ENCODE measurements at regions not wholly inside any gene's neighbourhood (a gene's known extent, or its start where the extent isn't known, plus 50 kb on each side); places are given as distances from the start of the nearest gene placed in this dataset.
"Not testable (repeated sequence)": the region's sequence is repeated elsewhere in the genome, so short reads cannot be mapped to it uniquely, and the experiment has no call there.

DNA sequence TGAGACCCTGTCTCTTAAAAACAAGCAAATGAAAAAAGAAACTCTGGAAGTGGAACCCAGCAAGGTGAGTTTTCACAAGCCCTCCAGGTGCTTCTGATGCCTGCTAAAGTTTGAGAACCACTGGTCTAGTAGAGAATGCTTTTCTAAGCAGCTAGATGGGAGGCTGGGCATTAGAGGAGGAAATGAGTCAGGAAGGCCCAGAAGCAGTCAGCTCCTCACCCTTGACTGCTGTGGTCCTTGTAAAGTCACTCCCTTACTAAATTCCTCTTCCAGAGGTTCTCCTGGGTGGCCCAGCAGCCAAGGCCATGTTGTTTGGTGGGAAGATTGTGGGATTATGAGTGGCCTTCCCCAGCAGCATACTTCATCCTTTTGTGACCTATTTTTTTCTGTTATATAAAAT, 52.0 kb upstream of the FYN start:
- no peak overlapping the region for H3K27ac Mint-ChIP-seq
- no peak for DNase-seq
- intact Hi-C loops (cut with micrococcal nuclease) = no loop called here
- no peak overlapping the region for H3K4me3 Mint-ChIP-seq
- peaks cover 16% of the 10 kb centered on the region for H3K9me3 Mint-ChIP-seq
- H3K4me1 Mint-ChIP-seq = peaks cover 11% of the 10 kb centered on the region
- no peaks in the 10 kb centered on the region for H3K27me3 Mint-ChIP-seq
- no peaks in the 10 kb centered on the region for H3K36me3 Mint-ChIP-seq (ENCODE audit: low read depth)

DNA sequence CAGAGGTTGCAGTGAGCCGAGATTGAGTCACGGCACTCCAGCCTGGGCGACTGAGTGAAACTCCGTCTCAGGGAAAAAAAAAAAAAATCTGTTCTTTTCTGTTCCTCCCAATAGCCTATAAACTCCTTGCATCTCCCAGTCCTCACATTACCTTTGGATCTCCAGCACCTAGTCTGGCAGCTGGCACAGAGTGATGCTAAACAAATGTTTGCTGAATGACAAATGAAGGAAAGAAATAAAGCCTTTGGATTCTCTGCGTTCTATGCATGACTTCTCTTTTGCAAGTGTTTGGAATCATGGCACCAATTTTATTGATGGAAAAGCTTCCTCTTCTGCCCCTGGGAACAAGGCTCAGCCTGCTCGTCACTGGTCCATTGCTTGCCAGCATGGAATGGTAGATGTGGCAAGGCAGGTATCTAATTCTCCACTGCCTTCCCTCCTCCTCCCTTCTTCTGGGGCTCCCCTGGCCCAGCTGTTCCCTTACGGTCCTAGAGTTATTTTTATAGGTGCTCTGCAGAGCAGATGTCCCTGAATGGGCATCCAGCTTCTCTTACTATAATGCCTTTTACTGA, 53.6 kb upstream of the FYN start:
- Mint-ChIP-seq H3K4me1 (peaks cover 11% of the 10 kb centered on the region), H3K36me3 (ENCODE audit: low read depth) (peaks cover 2% of the 10 kb centered on the region), H3K27me3 (peaks cover 1% of the 10 kb centered on the region), H3K27ac (no peak overlapping the region), H3K9me3 (peaks cover 30% of the 10 kb centered on the region), H3K4me3 (no peak overlapping the region)
- DNase-seq = no peak
- intact Hi-C loops (cut with micrococcal nuclease) = no loop called here

DNA sequence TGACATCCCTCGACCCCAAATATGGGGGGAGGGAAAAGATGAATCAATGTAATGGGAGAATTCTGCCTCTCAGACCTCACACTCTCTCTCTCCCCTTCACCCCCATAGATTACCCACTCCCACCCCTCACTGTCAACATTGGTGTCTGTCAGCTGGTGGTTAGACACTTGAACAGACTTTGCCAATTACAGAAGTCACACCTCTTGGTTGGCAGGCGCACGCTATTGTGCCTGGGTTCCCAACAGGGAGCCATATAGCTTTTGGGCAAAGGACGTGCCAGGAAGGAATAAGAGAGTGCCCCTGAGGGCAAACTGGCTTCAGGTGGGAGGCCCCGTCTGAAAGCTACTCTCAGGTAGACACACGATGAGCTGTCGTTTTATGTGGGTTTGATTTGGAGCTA, 54.1 kb upstream of the FYN start:
- no peak overlapping the region for H3K4me3 Mint-ChIP-seq
- DNase-seq = no peak
- peaks cover 11% of the 10 kb centered on the region for H3K4me1 Mint-ChIP-seq
- intact Hi-C loops (cut with micrococcal nuclease) = no loop called here
- H3K9me3 Mint-ChIP-seq = peaks cover 35% of the 10 kb centered on the region
- peaks cover 5% of the 10 kb centered on the region for H3K36me3 Mint-ChIP-seq (ENCODE audit: low read depth)
- no peak overlapping the region for H3K27ac Mint-ChIP-seq
- H3K27me3 Mint-ChIP-seq = peaks cover 5% of the 10 kb centered on the region

DNA sequence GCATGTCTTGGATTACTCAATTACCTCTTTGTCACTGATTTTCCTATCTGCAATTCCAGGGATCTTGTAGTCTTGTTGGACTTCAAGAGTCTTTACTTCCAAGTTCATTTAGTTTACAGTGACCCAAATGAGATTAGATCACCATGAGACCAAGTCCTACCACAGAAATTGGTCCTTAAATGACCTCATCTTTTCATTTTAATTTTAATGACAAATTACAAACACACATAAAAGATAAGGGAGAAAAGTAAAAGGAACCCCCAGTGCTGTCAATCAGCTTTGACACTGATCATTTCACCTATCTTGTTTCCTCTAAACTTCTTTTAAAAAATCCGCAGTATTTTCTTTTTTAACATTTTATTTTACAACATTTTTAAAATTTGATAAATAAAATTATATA, 54.9 kb upstream of the FYN start:
- intact Hi-C loops (cut with micrococcal nuclease) = no loop called here
- H3K27me3 Mint-ChIP-seq = peaks cover 6% of the 10 kb centered on the region
- peaks cover 8% of the 10 kb centered on the region for H3K36me3 Mint-ChIP-seq (ENCODE audit: low read depth)

DNA sequence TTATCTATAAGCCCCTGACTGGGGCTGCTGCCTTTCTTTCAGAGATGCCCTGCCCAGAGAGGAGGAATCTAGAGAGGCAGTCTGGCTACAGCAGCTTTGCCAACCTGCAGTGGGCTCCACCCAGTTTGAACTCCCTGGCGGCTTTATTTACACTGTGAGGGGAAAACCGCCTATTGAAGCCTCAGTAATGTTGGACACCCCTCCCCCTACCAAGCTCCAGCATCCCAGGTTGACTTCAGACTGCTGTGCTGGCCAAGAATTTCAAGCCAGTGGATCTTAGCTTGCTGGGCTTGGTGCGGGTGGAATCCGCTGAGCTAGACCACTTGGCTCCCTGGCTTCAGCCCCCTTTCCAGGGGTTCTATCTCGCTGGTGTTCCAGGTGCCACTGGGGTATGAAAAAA, 61.4 kb upstream of the FYN start:
- H3K9me3 Mint-ChIP-seq = peaks cover 36% of the 10 kb centered on the region
- H3K4me3 Mint-ChIP-seq; DNase-seq; H3K27me3 Mint-ChIP-seq; H3K27ac Mint-ChIP-seq; H3K36me3 Mint-ChIP-seq (ENCODE audit: low read depth); H3K4me1 Mint-ChIP-seq: not testable (repeated sequence)
- intact Hi-C loops (cut with micrococcal nuclease) = loop anchor here (5.0 kb wide), 1 partner anchor 47 kb away; no protein-coding TSS in a partner anchor

More for the DNA sequence above, 54.9 kb upstream of the FYN start:
- no peak overlapping the region for H3K27ac Mint-ChIP-seq
- peaks cover 41% of the 10 kb centered on the region for H3K9me3 Mint-ChIP-seq
- no peak overlapping the region for H3K4me3 Mint-ChIP-seq
- DNase-seq = no peak
- peaks cover 9% of the 10 kb centered on the region for H3K4me1 Mint-ChIP-seq

DNA sequence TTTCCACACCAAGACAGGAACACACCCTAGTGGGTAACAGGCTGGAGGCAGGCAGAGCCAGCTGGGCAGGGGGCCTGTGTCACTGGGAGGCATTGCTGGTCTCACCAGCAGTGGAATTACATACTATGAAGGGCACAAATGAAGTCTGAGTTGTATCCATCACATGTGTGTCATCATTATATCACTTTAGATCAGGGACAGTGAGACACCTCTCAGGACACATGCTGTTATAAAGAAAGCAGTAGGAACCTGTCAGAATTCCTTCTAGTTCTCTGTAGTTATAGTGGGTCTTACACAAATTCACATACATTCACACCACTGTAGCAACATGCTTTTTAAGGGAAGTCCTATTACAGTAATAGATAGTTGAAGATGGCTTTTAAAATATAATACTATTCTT, 63.5 kb upstream of the FYN start:
- no peak for DNase-seq
- Mint-ChIP-seq H3K27me3 (peaks cover 8% of the 10 kb centered on the region), H3K4me1 (no peaks in the 10 kb centered on the region), H3K9me3 (peaks cover 26% of the 10 kb centered on the region), H3K4me3 (no peak overlapping the region), H3K27ac (no peak overlapping the region), H3K36me3 (ENCODE audit: low read depth) (peaks cover 8% of the 10 kb centered on the region)
- intact Hi-C loops (cut with micrococcal nuclease) = no loop called here

DNA sequence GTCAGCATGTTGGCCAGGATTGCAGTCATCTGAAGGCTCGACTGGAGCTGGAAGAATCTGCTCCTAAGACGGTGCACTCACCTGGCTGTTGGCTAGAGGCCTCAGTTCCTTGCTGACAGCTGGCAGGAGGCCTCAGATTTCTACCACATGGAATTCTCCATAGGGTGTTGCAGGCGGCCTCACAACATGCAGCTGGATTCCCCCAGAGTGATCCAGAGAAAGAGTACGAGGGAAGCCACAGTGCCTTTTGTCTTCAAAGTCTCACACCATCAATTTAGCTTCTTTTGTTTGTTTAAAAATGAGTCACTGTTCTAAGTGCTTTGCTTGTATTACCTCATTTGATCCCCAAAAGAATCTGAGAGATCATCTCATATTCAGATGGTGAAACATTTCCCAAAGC, 65.5 kb upstream of the FYN start:
- Mint-ChIP-seq H3K27ac (no peak overlapping the region), H3K4me1 (no peaks in the 10 kb centered on the region), H3K27me3 (no peaks in the 10 kb centered on the region), H3K4me3 (no peak overlapping the region), H3K9me3 (peaks cover 19% of the 10 kb centered on the region), H3K36me3 (ENCODE audit: low read depth) (peaks cover 2% of the 10 kb centered on the region)
- intact Hi-C loops (cut with micrococcal nuclease) = no loop called here
- DNase-seq = no peak

DNA sequence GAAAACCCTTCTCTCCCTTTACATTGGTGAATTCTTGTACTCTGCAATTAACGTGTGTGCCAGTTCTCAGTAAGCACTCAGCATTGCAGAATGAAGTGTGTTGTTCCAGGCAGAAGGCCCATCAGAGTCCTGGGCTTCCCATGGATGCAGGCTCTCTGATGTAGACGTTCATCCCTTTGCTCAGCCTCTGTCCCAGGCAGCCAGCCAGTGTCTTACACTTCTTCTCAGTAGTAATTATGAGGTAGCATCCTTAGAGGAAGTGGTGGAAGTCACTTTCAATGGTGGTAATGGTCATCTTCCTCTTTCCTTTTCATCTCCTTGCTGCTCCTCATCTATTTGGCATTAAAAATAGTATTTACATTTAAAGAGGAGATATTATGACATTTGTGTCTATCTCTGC, 66.7 kb upstream of the FYN start:
- intact Hi-C loops (cut with micrococcal nuclease) = no loop called here
- Mint-ChIP-seq H3K27me3 (no peaks in the 10 kb centered on the region), H3K36me3 (ENCODE audit: low read depth) (peaks cover 2% of the 10 kb centered on the region)

DNA sequence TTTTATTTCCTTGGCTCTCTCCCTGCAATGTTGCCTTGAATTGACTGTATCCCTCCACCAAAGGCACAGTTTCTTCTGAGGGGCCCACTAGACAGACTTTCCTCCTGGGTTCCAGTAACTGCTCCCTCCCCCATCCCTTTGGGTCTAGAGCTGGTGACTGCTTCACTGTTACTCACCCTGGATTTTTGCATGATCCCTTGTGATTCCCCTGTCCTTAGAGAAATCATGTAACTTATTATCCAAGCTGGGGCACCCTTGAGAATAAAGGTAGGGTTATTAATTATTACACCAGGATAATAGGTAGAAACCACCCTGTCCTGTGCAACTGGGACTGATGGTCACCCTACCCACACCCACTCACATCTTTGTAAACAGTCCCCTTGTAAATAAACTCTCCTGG, 67.5 kb upstream of the FYN start:
- H3K4me3 Mint-ChIP-seq = no peak overlapping the region
- H3K27ac Mint-ChIP-seq = no peak overlapping the region
- H3K27me3 Mint-ChIP-seq = no peaks in the 10 kb centered on the region
- intact Hi-C loops (cut with micrococcal nuclease) = no loop called here
- H3K9me3 Mint-ChIP-seq = peaks cover 21% of the 10 kb centered on the region
- no peaks in the 10 kb centered on the region for H3K4me1 Mint-ChIP-seq
- H3K36me3 Mint-ChIP-seq (ENCODE audit: low read depth) = peaks cover 2% of the 10 kb centered on the region
- DNase-seq = no peak

More for the DNA sequence above, 66.7 kb upstream of the FYN start:
- Mint-ChIP-seq H3K4me3 (no peak overlapping the region), H3K9me3 (peaks cover 24% of the 10 kb centered on the region), H3K4me1 (no peaks in the 10 kb centered on the region), H3K27ac (no peak overlapping the region)
- no peak for DNase-seq

DNA sequence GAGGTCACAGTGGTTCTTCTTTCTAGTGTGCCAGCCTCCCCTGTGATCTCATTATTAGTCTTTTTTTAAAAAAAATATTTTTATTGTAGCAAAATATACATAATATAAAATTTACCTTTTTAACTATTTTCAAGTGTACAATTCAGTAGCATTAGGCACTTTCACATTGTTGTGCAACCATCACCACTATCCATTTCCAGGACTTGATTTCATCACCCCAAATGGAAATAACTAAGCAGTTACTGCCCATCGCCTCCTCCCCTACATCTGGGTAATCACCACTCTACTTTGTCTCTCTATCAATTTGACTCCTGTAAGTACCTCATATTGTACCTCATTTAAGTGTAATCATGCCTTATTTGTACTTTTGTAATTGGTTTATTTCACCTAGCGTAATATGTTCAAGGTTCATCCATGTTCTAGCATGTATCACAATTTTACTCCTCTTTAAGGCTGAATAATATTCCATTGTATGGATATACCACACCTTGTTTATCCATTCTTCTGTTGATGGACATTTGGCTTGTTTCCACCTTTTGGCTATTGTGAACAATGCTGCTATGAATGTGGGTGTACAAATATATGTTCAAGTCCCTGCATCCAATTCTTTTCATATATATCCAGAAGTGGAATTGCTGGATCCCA, 68.6 kb upstream of the FYN start:
- DNase-seq = no peak
- no peaks in the 10 kb centered on the region for H3K4me1 Mint-ChIP-seq
- intact Hi-C loops (cut with micrococcal nuclease) = no loop called here
- H3K27ac Mint-ChIP-seq = no peak overlapping the region
- H3K36me3 Mint-ChIP-seq (ENCODE audit: low read depth) = peaks cover 2% of the 10 kb centered on the region
- no peaks in the 10 kb centered on the region for H3K27me3 Mint-ChIP-seq
- H3K9me3 Mint-ChIP-seq = peaks cover 19% of the 10 kb centered on the region
- H3K4me3 Mint-ChIP-seq = no peak overlapping the region

DNA sequence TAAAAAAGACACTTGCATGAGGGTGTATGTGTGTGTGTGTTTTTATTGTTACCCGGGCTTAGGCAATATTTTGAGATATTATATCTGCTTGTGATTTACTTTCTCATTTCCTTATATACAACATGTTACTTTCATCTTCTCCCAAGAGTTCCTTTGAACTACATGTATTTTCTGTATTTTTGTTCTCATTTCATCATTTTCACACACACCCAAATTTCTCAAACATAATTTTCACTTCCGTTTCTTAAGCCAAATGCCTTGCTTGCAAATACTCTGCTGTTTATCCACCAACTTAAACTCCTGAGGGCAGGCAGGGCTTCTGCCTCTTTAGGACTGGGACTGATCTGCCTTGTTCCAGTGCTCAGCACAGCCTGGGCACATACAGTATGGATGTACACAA, 69.3 kb upstream of the FYN start:
- Mint-ChIP-seq H3K27me3 (peaks cover 2% of the 10 kb centered on the region), H3K4me3 (no peak overlapping the region), H3K36me3 (ENCODE audit: low read depth) (peaks cover 2% of the 10 kb centered on the region), H3K27ac (no peak overlapping the region), H3K9me3 (peaks cover 19% of the 10 kb centered on the region), H3K4me1 (no peaks in the 10 kb centered on the region)
- no peak for DNase-seq
- intact Hi-C loops (cut with micrococcal nuclease) = no loop called here

DNA sequence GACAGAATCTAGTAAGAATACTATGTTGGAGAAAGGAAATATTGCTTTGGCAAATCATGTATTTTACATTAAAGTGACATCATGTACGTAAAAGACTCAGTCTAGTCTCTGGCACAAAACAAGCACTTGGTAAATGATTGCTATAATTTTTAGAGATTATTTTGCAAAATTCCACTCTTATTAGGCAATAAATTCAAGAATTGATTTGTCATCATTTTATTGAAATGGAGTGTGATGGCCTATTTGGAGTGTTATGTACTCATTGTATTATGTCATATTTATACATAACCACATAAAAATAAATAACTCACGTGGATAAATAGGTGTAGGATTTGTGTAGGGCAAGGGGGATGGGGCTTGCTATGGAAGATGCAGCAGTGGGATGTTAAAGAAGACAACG, 70.0 kb upstream of the FYN start:
- intact Hi-C loops (cut with micrococcal nuclease) = no loop called here
- Mint-ChIP-seq H3K4me3 (no peak overlapping the region), H3K27ac (no peak overlapping the region), H3K27me3 (peaks cover 2% of the 10 kb centered on the region), H3K9me3 (peaks cover 19% of the 10 kb centered on the region), H3K36me3 (ENCODE audit: low read depth) (peaks cover 2% of the 10 kb centered on the region), H3K4me1 (no peaks in the 10 kb centered on the region)
- no peak for DNase-seq

DNA sequence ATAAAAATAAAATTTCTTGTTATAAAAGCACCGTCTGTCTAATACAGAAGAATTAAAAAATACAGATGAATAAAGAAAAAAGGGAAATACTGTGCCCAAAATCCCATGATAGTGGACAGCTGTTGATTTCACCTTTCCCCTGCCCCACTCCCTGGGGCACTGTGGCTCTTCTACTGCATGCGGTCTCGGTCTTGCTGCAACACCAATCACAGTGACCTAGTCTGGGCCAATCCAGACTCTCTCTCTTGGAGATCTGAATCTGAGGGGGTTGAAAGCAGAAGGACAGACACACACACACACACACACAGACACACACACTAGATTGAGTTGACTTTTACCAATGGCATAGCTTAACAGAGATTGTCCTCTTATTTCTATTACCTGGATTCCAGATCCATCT, 70.5 kb upstream of the FYN start:
- Mint-ChIP-seq H3K27ac (no peak overlapping the region), H3K4me1 (no peaks in the 10 kb centered on the region), H3K27me3 (peaks cover 5% of the 10 kb centered on the region), H3K9me3 (peaks cover 19% of the 10 kb centered on the region), H3K4me3 (no peak overlapping the region), H3K36me3 (ENCODE audit: low read depth) (peaks cover 2% of the 10 kb centered on the region)
- no peak for DNase-seq
- intact Hi-C loops (cut with micrococcal nuclease) = no loop called here

DNA sequence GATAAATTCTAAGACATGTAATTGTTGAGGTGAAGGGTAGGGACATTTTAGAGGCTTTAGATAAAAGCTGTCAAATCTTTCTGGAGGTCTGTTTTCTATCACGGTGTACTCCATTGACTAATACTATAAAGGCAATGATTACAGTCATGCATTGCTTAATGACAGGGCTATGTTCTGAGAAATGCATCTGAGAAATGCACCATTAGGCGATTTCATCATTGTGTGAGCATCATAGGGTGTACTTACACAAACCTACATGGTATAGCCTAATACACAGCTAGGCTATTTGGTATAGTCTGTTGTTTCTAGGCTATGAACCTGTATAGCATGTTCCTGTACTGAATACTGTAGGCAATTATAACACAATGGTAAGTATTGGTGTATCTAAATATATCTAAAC, 71.3 kb upstream of the FYN start:
- peaks cover 13% of the 10 kb centered on the region for H3K27me3 Mint-ChIP-seq
- H3K9me3 Mint-ChIP-seq = peaks cover 19% of the 10 kb centered on the region
- no peaks in the 10 kb centered on the region for H3K4me1 Mint-ChIP-seq
- H3K27ac Mint-ChIP-seq = no peak overlapping the region
- DNase-seq = no peak
- peaks cover 2% of the 10 kb centered on the region for H3K36me3 Mint-ChIP-seq (ENCODE audit: low read depth)
- intact Hi-C loops (cut with micrococcal nuclease) = no loop called here
- no peak overlapping the region for H3K4me3 Mint-ChIP-seq

DNA sequence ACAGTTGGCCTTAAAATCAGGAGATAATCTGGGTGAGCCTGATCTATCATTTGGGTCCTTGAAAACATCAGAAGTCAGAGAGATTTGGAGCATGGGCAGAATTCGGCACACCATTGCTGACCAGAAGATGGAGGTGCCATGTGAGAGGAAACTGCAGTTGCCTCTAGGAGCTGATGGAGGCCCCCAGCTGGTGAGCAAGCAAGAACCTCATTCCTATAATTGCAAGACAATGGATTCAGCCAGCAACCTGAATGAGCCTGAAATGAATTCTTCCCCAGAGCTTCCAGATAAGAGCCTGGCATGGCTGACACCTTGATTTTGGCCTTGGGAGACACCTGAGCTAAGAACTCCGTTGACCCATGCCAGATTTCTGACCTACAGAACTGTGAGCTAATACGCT, 76.3 kb upstream of the FYN start:
- H3K27me3 Mint-ChIP-seq = peaks cover 27% of the 10 kb centered on the region
- DNase-seq = no peak
- intact Hi-C loops (cut with micrococcal nuclease) = no loop called here
- H3K36me3 Mint-ChIP-seq (ENCODE audit: low read depth) = no peaks in the 10 kb centered on the region
- no peak overlapping the region for H3K4me3 Mint-ChIP-seq
- no peaks in the 10 kb centered on the region for H3K9me3 Mint-ChIP-seq
- H3K4me1 Mint-ChIP-seq = peaks cover 9% of the 10 kb centered on the region
- no peak overlapping the region for H3K27ac Mint-ChIP-seq

Measured in activated CD4-positive, alpha-beta T cell treated with anti-CD3 and anti-CD28 coated beads, Interleukin-2, amount 10 ng/mL, durations not matched to agents 24 days and 14 days (primary cell).